Mesendoderm (in vitro differentiated cells): ENCODE measurements at regions not wholly inside any gene's neighbourhood (a gene's known extent, or its start where the extent isn't known, plus 50 kb on each side); places are given as distances from the start of the nearest gene placed in this dataset.

Experiments used
- DNase-seq: peaks from one replicate; pipeline ENCODE4 v3.0.0; 2013
- H2AK5ac ChIP-seq: 2 replicates; pipeline ENCODE4 v1.6.1; 2013; ENCODE audit warnings: low read length, inconsistent platforms
- H2BK120ac ChIP-seq: 2 replicates; pipeline ENCODE4 v1.6.1; 2013; ENCODE audit warnings: low read depth, mild to moderate bottlenecking, low read length, moderate library complexity, mixed read lengths
- H2BK15ac ChIP-seq: replicated peaks from 2 replicates; pipeline ENCODE4 v1.6.1; 2013; ENCODE audit warnings: low read depth, mild to moderate bottlenecking, moderate library complexity
- H2BK5ac ChIP-seq: 2 replicates; pipeline ENCODE4 v1.6.1; 2013; ENCODE audit warnings: low read length, inconsistent platforms
- H3K18ac ChIP-seq: 2 replicates; pipeline ENCODE4 v1.6.1; 2013; ENCODE audit warnings: mild to moderate bottlenecking, low read length, mixed read lengths
- H3K23ac ChIP-seq: one replicate; pipeline ENCODE4 v1.6.1; 2013; ENCODE audit warnings: low read length
- H3K27ac ChIP-seq: 2 replicates; pipeline ENCODE4 v1.5.1; 2013; ENCODE audit warnings: low read depth, mild to moderate bottlenecking, inconsistent platforms, low read length, moderate library complexity
- H3K27me3 ChIP-seq: 2 replicates; pipeline ENCODE4 v1.6.1; 2013; ENCODE audit warnings: low read length, control low read depth, mild to moderate bottlenecking, inconsistent platforms; ENCODE audit not compliant: insufficient read depth, poor library complexity
- H3K36me3 ChIP-seq: 2 replicates; pipeline ENCODE4 v1.6.1; 2013; ENCODE audit warnings: low read length, inconsistent platforms; ENCODE audit not compliant: control insufficient read depth, insufficient read depth
- H3K4ac ChIP-seq: one replicate; pipeline ENCODE4 v1.6.1; 2013; ENCODE audit warnings: low read depth, mild to moderate bottlenecking, low read length, moderate library complexity
- H3K4me1 ChIP-seq: 2 replicates; pipeline ENCODE4 v1.6.1; 2013; ENCODE audit warnings: low read depth, low read length, inconsistent platforms; ENCODE audit not compliant: control insufficient read depth
- H3K4me2 ChIP-seq: 2 replicates; pipeline ENCODE4 v1.6.1; 2013; ENCODE audit warnings: low read length
- H3K4me3 ChIP-seq: 2 replicates; pipeline ENCODE4 v1.5.1; 2013; ENCODE audit warnings: mild to moderate bottlenecking, low read length
- H3K56ac ChIP-seq: one replicate; pipeline ENCODE4 v1.6.1; 2013; ENCODE audit warnings: low read length
- H3K79me1 ChIP-seq: 2 replicates; pipeline ENCODE4 v1.6.1; 2013; ENCODE audit warnings: low read length, inconsistent platforms
- H3K79me2 ChIP-seq: 2 replicates; pipeline ENCODE4 v1.6.1; 2013; ENCODE audit warnings: mild to moderate bottlenecking, low read length; ENCODE audit not compliant: control insufficient read depth, insufficient read depth
- H3K9ac ChIP-seq: 2 replicates; pipeline ENCODE4 v1.6.1; 2013; ENCODE audit warnings: low read length, inconsistent platforms
- H4K5ac ChIP-seq: one replicate; pipeline ENCODE4 v1.6.1; 2013; ENCODE audit warnings: low read length
- H4K8ac ChIP-seq: one replicate; pipeline ENCODE4 v1.6.1; 2013; ENCODE audit warnings: low read depth, mild to moderate bottlenecking, control low read depth, low read length, moderate library complexity
- WGBS: extraction: QIAGEN DNeasy Blood & Tissue Kit; methylation state at CpG from one replicate; pipeline ENCODE4 v1.1.7; 2013; ENCODE audit warnings: low lambda C conversion rate, missing lambda C conversion rate; ENCODE audit not compliant: insufficient coverage; ENCODE audit errors: extremely low coverage; 5-methylcytosine and 5-hydroxymethylcytosine counted together

DNA sequence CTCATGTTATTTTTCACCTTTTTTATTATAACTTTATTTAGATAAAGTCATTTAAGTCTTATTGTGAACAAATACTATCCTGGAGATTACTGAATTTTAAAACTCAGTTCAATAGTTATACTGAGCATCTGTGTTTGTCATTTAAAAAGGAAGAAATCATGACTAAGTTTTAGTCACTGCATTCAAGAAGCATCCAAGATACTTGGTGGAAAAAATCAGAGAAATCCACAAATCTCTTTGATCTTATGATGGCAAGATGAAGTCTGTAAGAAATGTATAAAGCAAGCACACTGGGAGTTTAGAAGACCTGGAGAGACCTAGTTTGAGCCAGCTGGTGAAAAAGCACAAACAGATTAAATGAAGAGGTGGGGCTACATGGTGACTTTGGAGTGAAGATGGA lies 529.8 kb upstream of the IGFBP3 start:
- Histone ChIP-seq H3K27ac (no peak overlapping the region), H3K18ac (no peak overlapping the region), H4K5ac (no peak overlapping the region), H3K79me1 (no peaks in the 10 kb centered on the region), H2BK5ac (no peak overlapping the region), H4K8ac (no peak overlapping the region), H3K9ac (no peak overlapping the region), H3K4me2 (no peak overlapping the region), H3K23ac (no peak overlapping the region), H2AK5ac (no peak overlapping the region), H3K36me3 (no peaks in the 10 kb centered on the region), H3K4ac (no peak overlapping the region), H3K56ac (no peak overlapping the region), H2BK15ac (no peak overlapping the region), H3K79me2 (no peaks in the 10 kb centered on the region), H3K27me3 (no peaks in the 10 kb centered on the region), H3K4me1 (no peaks in the 10 kb centered on the region), H3K4me3 (no peak overlapping the region), H2BK120ac (no peak overlapping the region)
- no peak for DNase-seq

DNA sequence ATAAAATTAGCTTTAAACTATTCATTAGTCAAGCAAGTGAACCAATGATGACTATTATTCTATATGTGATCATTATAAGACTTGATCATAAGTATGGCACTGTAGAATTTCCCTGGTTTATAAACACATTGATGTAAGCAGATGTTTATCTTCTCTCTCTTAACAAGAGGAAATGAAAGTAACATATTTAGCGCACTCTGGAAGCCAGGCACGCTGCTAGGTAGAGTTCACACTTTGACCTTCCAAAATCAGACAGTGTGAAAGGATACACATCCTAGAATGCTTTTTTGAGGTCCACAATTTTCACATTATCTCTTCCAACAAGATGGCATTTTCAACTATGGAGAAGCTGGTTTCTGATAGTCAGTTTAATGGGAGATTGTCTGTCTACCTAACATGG lies 529.4 kb upstream of the IGFBP3 start:
- H3K27ac ChIP-seq, result no peak overlapping the region
- H4K5ac ChIP-seq, result no peak overlapping the region
- H3K9ac ChIP-seq, result no peak overlapping the region
- no peaks in the 10 kb centered on the region for H3K79me2 ChIP-seq
- H3K27me3 ChIP-seq, result no peaks in the 10 kb centered on the region
- no peak overlapping the region for H3K56ac ChIP-seq
- no peak overlapping the region for H2AK5ac ChIP-seq
- H3K4me2 ChIP-seq, result no peak overlapping the region
- no peaks in the 10 kb centered on the region for H3K36me3 ChIP-seq
- H2BK5ac ChIP-seq, result no peak overlapping the region
- H3K23ac ChIP-seq, result no peak overlapping the region
- H2BK15ac ChIP-seq, result no peak overlapping the region
- H3K18ac ChIP-seq, result no peak overlapping the region
- no peak for DNase-seq
- no peaks in the 10 kb centered on the region for H3K79me1 ChIP-seq
- no peak overlapping the region for H4K8ac ChIP-seq
- no peaks in the 10 kb centered on the region for H3K4me1 ChIP-seq
- no peak overlapping the region for H3K4ac ChIP-seq
- H3K4me3 ChIP-seq, result no peak overlapping the region
- H2BK120ac ChIP-seq, result no peak overlapping the region
- no CpG with 5 or more reads among the region's 2 CpGs for WGBS

DNA sequence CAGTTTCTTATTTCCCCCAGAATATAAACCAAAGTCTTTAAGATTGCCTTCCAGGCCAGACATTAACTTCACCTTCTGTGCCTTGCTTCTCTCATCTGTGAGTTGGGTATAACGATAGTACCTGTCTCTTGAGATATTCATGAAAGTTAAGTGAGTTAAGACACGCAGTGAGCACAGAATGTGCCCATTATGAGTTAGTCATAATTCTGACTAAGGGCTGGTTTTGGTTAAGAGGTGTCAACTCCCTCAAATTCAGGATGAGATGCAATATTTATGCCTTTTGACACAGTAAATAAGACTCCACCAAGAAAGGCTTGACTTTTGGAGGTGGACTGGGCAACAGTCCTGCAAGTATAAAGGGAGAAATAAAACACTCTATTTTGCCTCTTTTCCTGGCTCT lies 528.7 kb upstream of the IGFBP3 start:
- DNase-seq, result no peak
- Histone ChIP-seq H3K4me2 (no peak overlapping the region), H2BK120ac (no peak overlapping the region)

DNA sequence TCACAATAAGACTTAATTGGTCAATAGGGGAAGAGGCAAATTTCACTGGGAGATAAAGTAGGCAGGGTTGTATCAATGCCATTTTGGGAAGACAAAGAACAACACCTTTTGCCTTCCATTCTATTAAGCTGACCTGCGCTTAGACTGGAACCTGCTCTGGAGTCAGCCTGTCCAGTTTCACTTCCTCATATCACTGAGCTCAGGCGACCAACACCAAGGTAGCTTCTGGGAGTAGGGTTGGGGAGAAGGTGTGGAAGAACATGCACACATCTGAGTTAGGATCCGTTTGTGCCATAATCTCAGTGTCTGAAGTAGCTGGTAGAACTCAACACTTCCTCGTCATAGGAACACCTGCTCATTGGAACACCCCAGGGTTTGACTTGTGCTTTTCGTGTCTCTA lies 527.4 kb upstream of the IGFBP3 start:
- Histone ChIP-seq H3K4me1 (no peaks in the 10 kb centered on the region), H3K4me3 (no peak overlapping the region), H4K5ac (no peak overlapping the region), H3K9ac (no peak overlapping the region), H3K23ac (no peak overlapping the region), H3K27me3 (no peaks in the 10 kb centered on the region), H3K56ac (no peak overlapping the region), H2BK120ac (no peak overlapping the region), H3K18ac (no peak overlapping the region), H3K27ac (no peak overlapping the region), H3K36me3 (no peaks in the 10 kb centered on the region), H2BK15ac (no peak overlapping the region), H2BK5ac (no peak overlapping the region), H3K4me2 (no peak overlapping the region), H3K4ac (no peak overlapping the region), H3K79me1 (no peaks in the 10 kb centered on the region), H4K8ac (no peak overlapping the region), H3K79me2 (no peaks in the 10 kb centered on the region), H2AK5ac (no peak overlapping the region)
- WGBS, result no CpG with 5 or more reads among the region's 5 CpGs
- DNase-seq, result no peak

More for the DNA sequence above, 528.7 kb upstream of the IGFBP3 start:
- Histone ChIP-seq H2BK15ac (no peak overlapping the region), H3K4me3 (no peak overlapping the region), H3K27me3 (no peaks in the 10 kb centered on the region), H3K36me3 (no peaks in the 10 kb centered on the region), H4K5ac (no peak overlapping the region), H4K8ac (no peak overlapping the region), H3K79me1 (no peaks in the 10 kb centered on the region), H2AK5ac (no peak overlapping the region), H3K79me2 (no peaks in the 10 kb centered on the region), H2BK5ac (no peak overlapping the region), H3K4ac (no peak overlapping the region), H3K23ac (no peak overlapping the region), H3K4me1 (no peaks in the 10 kb centered on the region), H3K27ac (no peak overlapping the region), H3K56ac (no peak overlapping the region), H3K9ac (no peak overlapping the region), H3K18ac (no peak overlapping the region)
- no CpG with 5 or more reads among the region's 2 CpGs for WGBS

DNA sequence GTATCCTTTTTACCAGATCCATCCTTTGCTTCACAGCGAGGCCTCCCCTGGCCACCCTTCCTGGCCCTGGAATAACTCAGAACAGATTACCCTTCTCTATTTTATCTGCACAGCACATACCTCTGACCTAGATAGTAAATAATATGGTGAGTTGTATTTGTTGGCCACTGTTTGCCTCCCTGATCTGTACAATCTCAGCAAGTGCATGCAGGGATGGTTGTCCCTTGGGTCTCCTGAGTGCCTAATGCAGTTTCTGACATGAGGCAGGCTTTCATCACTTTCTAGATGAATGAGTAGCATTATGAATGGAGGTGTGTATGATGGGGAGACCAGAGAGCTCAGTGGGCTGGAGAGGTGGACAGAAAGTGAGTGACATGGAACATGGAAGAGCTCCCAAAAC lies 525.1 kb upstream of the IGFBP3 start:
- Histone ChIP-seq H2BK5ac (no peak overlapping the region), H3K27me3 (no peaks in the 10 kb centered on the region), H3K4me3 (no peak overlapping the region), H3K4me2 (no peak overlapping the region), H3K18ac (no peak overlapping the region), H2BK15ac (no peak overlapping the region), H4K8ac (no peak overlapping the region), H3K9ac (no peak overlapping the region), H3K56ac (no peak overlapping the region), H3K4me1 (no peaks in the 10 kb centered on the region), H3K27ac (no peak overlapping the region), H3K4ac (no peak overlapping the region), H2BK120ac (no peak overlapping the region), H3K79me1 (no peaks in the 10 kb centered on the region), H4K5ac (no peak overlapping the region), H3K79me2 (no peaks in the 10 kb centered on the region), H2AK5ac (no peak overlapping the region), H3K23ac (no peak overlapping the region), H3K36me3 (no peaks in the 10 kb centered on the region)
- DNase-seq, result no peak
- no CpG with 5 or more reads among the region's 1 CpG for WGBS

DNA sequence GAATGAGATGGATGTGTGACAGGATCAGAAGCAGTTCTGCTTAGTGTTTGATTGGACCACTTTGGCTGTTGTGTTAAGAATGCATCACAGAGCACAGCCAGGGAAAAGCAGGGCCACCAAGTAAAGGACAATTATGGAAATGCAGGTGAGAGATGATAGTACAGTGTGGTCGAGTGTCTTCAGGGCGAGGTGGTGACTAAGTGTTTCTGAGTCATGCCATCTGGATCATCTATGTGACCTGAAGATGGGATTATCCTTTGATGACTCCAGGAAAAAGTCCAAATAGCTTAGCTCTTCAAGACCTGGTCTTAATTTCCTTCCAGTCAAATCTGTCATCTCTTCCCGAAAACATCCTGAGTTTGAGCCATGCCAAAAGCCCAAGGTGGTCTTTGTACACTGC lies 523.2 kb upstream of the IGFBP3 start:
- no peak overlapping the region for H4K8ac ChIP-seq

More for the DNA sequence above, 523.2 kb upstream of the IGFBP3 start:
- H2AK5ac ChIP-seq, result no peak overlapping the region
- no peaks in the 10 kb centered on the region for H3K79me2 ChIP-seq
- H3K27ac ChIP-seq, result no peak overlapping the region
- no peaks in the 10 kb centered on the region for H3K79me1 ChIP-seq
- no peak overlapping the region for H3K4me3 ChIP-seq
- no peak overlapping the region for H2BK120ac ChIP-seq
- H3K9ac ChIP-seq, result no peak overlapping the region
- H3K4me1 ChIP-seq, result no peaks in the 10 kb centered on the region
- no peak overlapping the region for H3K4me2 ChIP-seq
- no peak overlapping the region for H2BK15ac ChIP-seq
- H3K27me3 ChIP-seq, result no peaks in the 10 kb centered on the region
- H3K36me3 ChIP-seq, result no peaks in the 10 kb centered on the region
- H3K18ac ChIP-seq, result no peak overlapping the region
- no peak for DNase-seq
- H3K56ac ChIP-seq, result no peak overlapping the region
- no peak overlapping the region for H2BK5ac ChIP-seq
- WGBS, result no CpG with 5 or more reads among the region's 3 CpGs
- H3K4ac ChIP-seq, result no peak overlapping the region
- H4K5ac ChIP-seq, result no peak overlapping the region
- H3K23ac ChIP-seq, result no peak overlapping the region
